ENCODE measurements at regions not wholly inside any gene's neighbourhood (a gene's known extent, or its start where the extent isn't known, plus 50 kb on each side); places are given as distances from the start of the nearest gene placed in this dataset.
"Not testable (repeated sequence)": the region's sequence is repeated elsewhere in the genome, so short reads cannot be mapped to it uniquely, and the experiment has no call there.

- no peak overlapping the region for H3K4me3 Mint-ChIP-seq
- H3K27me3 Mint-ChIP-seq = no peaks in the 10 kb centered on the region
- ATAC-seq = no peak
- H3K27ac Mint-ChIP-seq = no peak overlapping the region
- H3K36me3 Mint-ChIP-seq = no peaks in the 10 kb centered on the region
- peaks cover 14% of the 10 kb centered on the region for H3K4me1 Mint-ChIP-seq
- no peaks in the 10 kb centered on the region for H3K9me3 Mint-ChIP-seq
Measured at GRCh38 chr6:16047435-16047990, 81.4 kb upstream of the MYLIP start.

GRCh38 chr6:16045238-16045637, 83.6 kb upstream of the MYLIP start:
- no peak for ATAC-seq

GRCh38 chr6:16044211-16044643, 84.7 kb upstream of the MYLIP start:
- no peak for ATAC-seq
- Mint-ChIP-seq H3K4me1 (peaks cover 31% of the 10 kb centered on the region), H3K27me3 (no peaks in the 10 kb centered on the region), H3K27ac (peak overlapping the region; percentile 87), H3K36me3 (no peaks in the 10 kb centered on the region), H3K9me3 (no peaks in the 10 kb centered on the region), H3K4me3 (no peak overlapping the region)

More at GRCh38 chr6:16045238-16045637, 83.6 kb upstream of the MYLIP start:
- Mint-ChIP-seq H3K4me3 (no peak overlapping the region), H3K4me1 (peaks cover 25% of the 10 kb centered on the region), H3K27me3 (no peaks in the 10 kb centered on the region), H3K27ac (peak overlapping the region; percentile 87), H3K9me3 (no peaks in the 10 kb centered on the region), H3K36me3 (no peaks in the 10 kb centered on the region)

GRCh38 chr6:16043171-16044135, 85.4 kb upstream of the MYLIP start:
- Mint-ChIP-seq H3K4me3 (peak overlapping the region; percentile 47), H3K36me3 (no peaks in the 10 kb centered on the region), H3K9me3 (no peaks in the 10 kb centered on the region), H3K27ac (peak overlapping the region; percentile 87), H3K4me1 (peaks cover 39% of the 10 kb centered on the region), H3K27me3 (no peaks in the 10 kb centered on the region)
- peak; percentile 76 for ATAC-seq

- H3K4me1 Mint-ChIP-seq = peaks cover 42% of the 10 kb centered on the region
- no peaks in the 10 kb centered on the region for H3K9me3 Mint-ChIP-seq
- no peak for ATAC-seq
- no peaks in the 10 kb centered on the region for H3K36me3 Mint-ChIP-seq
- no peak overlapping the region for H3K4me3 Mint-ChIP-seq
- peak overlapping the region; percentile 87 for H3K27ac Mint-ChIP-seq
- H3K27me3 Mint-ChIP-seq = no peaks in the 10 kb centered on the region
Measured at GRCh38 chr6:16042751-16043150, 86.1 kb upstream of the MYLIP start.

- Mint-ChIP-seq H3K36me3 (no peaks in the 10 kb centered on the region), H3K27ac (peak overlapping the region; percentile 20), H3K4me1 (peaks cover 42% of the 10 kb centered on the region), H3K27me3 (no peaks in the 10 kb centered on the region), H3K4me3 (no peak overlapping the region), H3K9me3 (no peaks in the 10 kb centered on the region)
- no peak for ATAC-seq
Measured at GRCh38 chr6:16041327-16041726, 87.6 kb upstream of the MYLIP start.

- H3K27ac Mint-ChIP-seq = peak overlapping the region; percentile 20
- H3K4me1 Mint-ChIP-seq = peaks cover 42% of the 10 kb centered on the region
Measured at GRCh38 chr6:16040628-16040974, 88.3 kb upstream of the MYLIP start.

GRCh38 chr6:16039892-16040627, 88.8 kb upstream of the MYLIP start:
- H3K27me3 Mint-ChIP-seq, H3K4me3 Mint-ChIP-seq, H3K9me3 Mint-ChIP-seq, H3K36me3 Mint-ChIP-seq, ATAC-seq: not testable (repeated sequence)
- peaks cover 42% of the 10 kb centered on the region for H3K4me1 Mint-ChIP-seq
- H3K27ac Mint-ChIP-seq = peak overlapping the region; percentile 84

More at GRCh38 chr6:16040628-16040974, 88.3 kb upstream of the MYLIP start:
- no peak overlapping the region for H3K4me3 Mint-ChIP-seq
- no peaks in the 10 kb centered on the region for H3K9me3 Mint-ChIP-seq
- H3K36me3 Mint-ChIP-seq = no peaks in the 10 kb centered on the region
- ATAC-seq = no peak
- no peaks in the 10 kb centered on the region for H3K27me3 Mint-ChIP-seq

- ATAC-seq = peak; percentile 85
- Mint-ChIP-seq H3K4me3 (no peak overlapping the region), H3K36me3 (no peaks in the 10 kb centered on the region), H3K9me3 (no peaks in the 10 kb centered on the region), H3K27ac (peak overlapping the region; percentile 84), H3K27me3 (no peaks in the 10 kb centered on the region), H3K4me1 (peaks cover 37% of the 10 kb centered on the region)
Measured at GRCh38 chr6:16038938-16039337, 89.9 kb upstream of the MYLIP start.

- peaks cover 3% of the 10 kb centered on the region for H3K9me3 Mint-ChIP-seq
- H3K4me3 Mint-ChIP-seq = no peak overlapping the region
- H3K27ac Mint-ChIP-seq = no peak overlapping the region
- H3K4me1 Mint-ChIP-seq = peaks cover 17% of the 10 kb centered on the region
- peaks cover 5% of the 10 kb centered on the region for H3K36me3 Mint-ChIP-seq
- ATAC-seq = no peak
- H3K27me3 Mint-ChIP-seq = no peaks in the 10 kb centered on the region
Measured at GRCh38 chr6:16035488-16036080, 93.3 kb upstream of the MYLIP start.

GRCh38 chr6:16033214-16033613, 95.7 kb upstream of the MYLIP start:
- Mint-ChIP-seq H3K27me3 (no peaks in the 10 kb centered on the region), H3K9me3 (peaks cover 3% of the 10 kb centered on the region), H3K27ac (peak overlapping the region; percentile 4), H3K4me1 (no peaks in the 10 kb centered on the region), H3K36me3 (peaks cover 5% of the 10 kb centered on the region), H3K4me3 (no peak overlapping the region)
- no peak for ATAC-seq

GRCh38 chr6:16031278-16031981, 97.5 kb upstream of the MYLIP start:
- Mint-ChIP-seq H3K36me3 (peaks cover 5% of the 10 kb centered on the region), H3K27me3 (no peaks in the 10 kb centered on the region), H3K9me3 (peaks cover 3% of the 10 kb centered on the region), H3K27ac (no peak overlapping the region), H3K4me3 (no peak overlapping the region), H3K4me1 (no peaks in the 10 kb centered on the region)
- ATAC-seq = no peak

- Mint-ChIP-seq H3K36me3 (peaks cover 5% of the 10 kb centered on the region), H3K27me3 (no peaks in the 10 kb centered on the region), H3K4me3 (no peak overlapping the region), H3K4me1 (no peaks in the 10 kb centered on the region), H3K27ac (no peak overlapping the region), H3K9me3 (peaks cover 3% of the 10 kb centered on the region)
- no peak for ATAC-seq
Measured at GRCh38 chr6:16028966-16029365, 99.9 kb upstream of the MYLIP start.

GRCh38 chr6:16020259-16020658, 108.6 kb upstream of the MYLIP start:
- Mint-ChIP-seq H3K27me3 (peaks cover 9% of the 10 kb centered on the region), H3K9me3 (no peaks in the 10 kb centered on the region), H3K27ac (no peak overlapping the region), H3K36me3 (no peaks in the 10 kb centered on the region), H3K4me3 (no peak overlapping the region), H3K4me1 (no peaks in the 10 kb centered on the region)
- ATAC-seq = no peak

Measured in stimulated activated memory B cell treated with anti-CD40 and anti-IgM and Interleukin-4, amounts not matched to agents 10 μg/mL and 1 μg/mL and 100 μg/mL, for 72 hours (primary cell).